Skeletal muscle satellite cell (primary cell): ENCODE measurements at regions not wholly inside any gene's neighbourhood (a gene's known extent, or its start where the extent isn't known, plus 50 kb on each side); places are given as distances from the start of the nearest gene placed in this dataset.

Experiments used
- H3K27me3 ChIP-seq: 2 replicates; pipeline ENCODE4 v1.7.0; 2013; ENCODE audit warnings: low read length; ENCODE audit not compliant: control insufficient read depth, insufficient read depth
- H3K36me3 ChIP-seq: 2 replicates; pipeline ENCODE4 v1.7.0; 2013; ENCODE audit warnings: mild to moderate bottlenecking, control low read depth, low read length; ENCODE audit not compliant: insufficient read depth
- H3K4me1 ChIP-seq: 2 replicates; pipeline ENCODE4 v1.7.0; 2013; ENCODE audit warnings: low read length; ENCODE audit not compliant: control insufficient read depth, insufficient read depth
- H3K4me2 ChIP-seq: 2 replicates; pipeline ENCODE4 v1.7.0; 2013; ENCODE audit warnings: mild to moderate bottlenecking, low read length
- H3K4me3 ChIP-seq: 2 replicates; pipeline ENCODE4 v1.7.0; 2013; ENCODE audit warnings: low read length
- H3K9ac ChIP-seq: 2 replicates; pipeline ENCODE4 v1.7.0; 2013; ENCODE audit warnings: mild to moderate bottlenecking, low read depth, low read length, moderate library complexity
- H3K9me3 ChIP-seq: replicated peaks from 2 replicates; pipeline ENCODE4 v1.7.0; 2013; ENCODE audit warnings: mild to moderate bottlenecking, control low read depth, low read length

- H3K4me1 ChIP-seq, result no peaks in the 10 kb centered on the region
- H3K4me2 ChIP-seq, result no peak overlapping the region
- H3K4me3 ChIP-seq, result no peak overlapping the region
- H3K27me3 ChIP-seq, result no peaks in the 10 kb centered on the region
- H3K9ac ChIP-seq, result no peak overlapping the region
- H3K9me3 ChIP-seq, result no peaks in the 10 kb centered on the region
- no peaks in the 10 kb centered on the region for H3K36me3 ChIP-seq
Measured at GRCh38 chr11:112834277-112834755, 126.9 kb upstream of the NCAM1 start.

- Histone ChIP-seq H3K4me3 (no peak overlapping the region), H3K9ac (no peak overlapping the region), H3K9me3 (no peaks in the 10 kb centered on the region), H3K36me3 (no peaks in the 10 kb centered on the region), H3K4me1 (no peaks in the 10 kb centered on the region), H3K4me2 (no peak overlapping the region), H3K27me3 (no peaks in the 10 kb centered on the region)
Measured at GRCh38 chr11:112835591-112836255, 125.5 kb upstream of the NCAM1 start.

- Histone ChIP-seq H3K27me3 (no peaks in the 10 kb centered on the region), H3K4me1 (no peaks in the 10 kb centered on the region), H3K9ac (no peak overlapping the region), H3K4me2 (no peak overlapping the region), H3K9me3 (no peaks in the 10 kb centered on the region), H3K4me3 (no peak overlapping the region), H3K36me3 (no peaks in the 10 kb centered on the region)
Measured at GRCh38 chr11:112836256-112836602, 125.0 kb upstream of the NCAM1 start.

GRCh38 chr11:112837162-112837826 is 123.9 kb upstream of the NCAM1 start:
- no peaks in the 10 kb centered on the region for H3K4me1 ChIP-seq
- no peak overlapping the region for H3K4me2 ChIP-seq
- no peaks in the 10 kb centered on the region for H3K27me3 ChIP-seq
- no peak overlapping the region for H3K9ac ChIP-seq
- no peaks in the 10 kb centered on the region for H3K9me3 ChIP-seq
- H3K4me3 ChIP-seq, result no peak overlapping the region
- no peaks in the 10 kb centered on the region for H3K36me3 ChIP-seq

GRCh38 chr11:112839051-112839450 is 122.2 kb upstream of the NCAM1 start:
- no peak overlapping the region for H3K4me3 ChIP-seq
- no peak overlapping the region for H3K4me2 ChIP-seq
- no peaks in the 10 kb centered on the region for H3K36me3 ChIP-seq
- no peaks in the 10 kb centered on the region for H3K9me3 ChIP-seq
- no peaks in the 10 kb centered on the region for H3K4me1 ChIP-seq
- no peaks in the 10 kb centered on the region for H3K27me3 ChIP-seq
- H3K9ac ChIP-seq, result no peak overlapping the region

GRCh38 chr11:112841729-112842128 is 119.5 kb upstream of the NCAM1 start:
- no peaks in the 10 kb centered on the region for H3K9me3 ChIP-seq

GRCh38 chr11:112842151-112842550 is 119.1 kb upstream of the NCAM1 start:
- H3K9me3 ChIP-seq, result no peaks in the 10 kb centered on the region

More at GRCh38 chr11:112841729-112842128, 119.5 kb upstream of the NCAM1 start:
- no peaks in the 10 kb centered on the region for H3K36me3 ChIP-seq
- H3K4me3 ChIP-seq, result no peak overlapping the region
- no peaks in the 10 kb centered on the region for H3K27me3 ChIP-seq
- H3K4me1 ChIP-seq, result no peaks in the 10 kb centered on the region
- H3K9ac ChIP-seq, result no peak overlapping the region
- H3K4me2 ChIP-seq, result no peak overlapping the region

GRCh38 chr11:112844517-112844916 is 116.7 kb upstream of the NCAM1 start:
- no peak overlapping the region for H3K4me2 ChIP-seq
- no peaks in the 10 kb centered on the region for H3K4me1 ChIP-seq
- no peaks in the 10 kb centered on the region for H3K9me3 ChIP-seq
- H3K36me3 ChIP-seq, result no peaks in the 10 kb centered on the region
- H3K27me3 ChIP-seq, result no peaks in the 10 kb centered on the region
- no peak overlapping the region for H3K9ac ChIP-seq
- H3K4me3 ChIP-seq, result no peak overlapping the region

More at GRCh38 chr11:112842151-112842550, 119.1 kb upstream of the NCAM1 start:
- H3K27me3 ChIP-seq, result no peaks in the 10 kb centered on the region
- no peaks in the 10 kb centered on the region for H3K36me3 ChIP-seq
- no peak overlapping the region for H3K9ac ChIP-seq
- no peak overlapping the region for H3K4me2 ChIP-seq
- H3K4me1 ChIP-seq, result no peaks in the 10 kb centered on the region
- no peak overlapping the region for H3K4me3 ChIP-seq

- no peak overlapping the region for H3K9ac ChIP-seq
- no peaks in the 10 kb centered on the region for H3K36me3 ChIP-seq
- no peaks in the 10 kb centered on the region for H3K27me3 ChIP-seq
- peaks cover 7% of the 10 kb centered on the region for H3K4me1 ChIP-seq
- H3K4me3 ChIP-seq, result no peak overlapping the region
- H3K9me3 ChIP-seq, result no peaks in the 10 kb centered on the region
- no peak overlapping the region for H3K4me2 ChIP-seq
Measured at GRCh38 chr11:112847568-112847967, 113.7 kb upstream of the NCAM1 start.

- H3K27me3 ChIP-seq, result no peaks in the 10 kb centered on the region
- H3K9ac ChIP-seq, result peak overlapping the region; percentile 20
- H3K4me1 ChIP-seq, result peaks cover 13% of the 10 kb centered on the region
- peak overlapping the region; percentile 20 for H3K4me3 ChIP-seq
- H3K4me2 ChIP-seq, result peak overlapping the region; percentile 47
- no peaks in the 10 kb centered on the region for H3K9me3 ChIP-seq
- H3K36me3 ChIP-seq, result no peaks in the 10 kb centered on the region
Measured at GRCh38 chr11:112852143-112852866, 108.9 kb upstream of the NCAM1 start.

- no peaks in the 10 kb centered on the region for H3K36me3 ChIP-seq
- H3K27me3 ChIP-seq, result peaks cover 5% of the 10 kb centered on the region
- no peak overlapping the region for H3K4me3 ChIP-seq
- no peak overlapping the region for H3K9ac ChIP-seq
- no peak overlapping the region for H3K4me2 ChIP-seq
- H3K4me1 ChIP-seq, result peaks cover 13% of the 10 kb centered on the region
- no peaks in the 10 kb centered on the region for H3K9me3 ChIP-seq
Measured at GRCh38 chr11:112856133-112856532, 105.1 kb upstream of the NCAM1 start.
